ENCODE measurements at regions not wholly inside any gene's neighbourhood (a gene's known extent, or its start where the extent isn't known, plus 50 kb on each side); places are given as distances from the start of the nearest gene placed in this dataset.

DNA sequence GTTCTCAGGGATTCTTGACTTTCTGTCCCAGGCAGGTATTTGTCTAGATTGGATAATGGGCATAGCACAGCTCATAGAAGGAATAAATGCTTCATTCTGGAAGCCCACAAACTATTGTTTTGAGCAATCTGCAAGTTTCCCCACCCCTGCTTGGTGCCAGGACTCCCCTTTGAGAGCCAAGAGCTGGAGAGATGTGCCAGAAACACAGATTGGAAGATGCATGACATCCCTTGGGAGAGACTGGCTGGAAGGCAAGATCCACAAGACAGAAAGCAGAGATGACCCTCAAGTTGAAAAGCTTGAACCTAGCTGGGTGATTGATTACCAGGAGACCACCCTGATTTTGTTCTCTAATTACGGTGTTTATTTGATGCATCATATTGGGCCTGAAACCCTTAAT is 89.2 kb upstream of the E2F8 start:
- Histone ChIP-seq H3K4me3 (ENCODE audit: low read depth, low read length) (no peak overlapping the region), H3K36me3 (replicated peaks) (no peaks in the 10 kb centered on the region), H3K27ac (no peak overlapping the region), H3K27me3 (replicated peaks) (peaks cover 13% of the 10 kb centered on the region)
- DNase-seq: no peak
- TF ChIP-seq, protein P1, sequence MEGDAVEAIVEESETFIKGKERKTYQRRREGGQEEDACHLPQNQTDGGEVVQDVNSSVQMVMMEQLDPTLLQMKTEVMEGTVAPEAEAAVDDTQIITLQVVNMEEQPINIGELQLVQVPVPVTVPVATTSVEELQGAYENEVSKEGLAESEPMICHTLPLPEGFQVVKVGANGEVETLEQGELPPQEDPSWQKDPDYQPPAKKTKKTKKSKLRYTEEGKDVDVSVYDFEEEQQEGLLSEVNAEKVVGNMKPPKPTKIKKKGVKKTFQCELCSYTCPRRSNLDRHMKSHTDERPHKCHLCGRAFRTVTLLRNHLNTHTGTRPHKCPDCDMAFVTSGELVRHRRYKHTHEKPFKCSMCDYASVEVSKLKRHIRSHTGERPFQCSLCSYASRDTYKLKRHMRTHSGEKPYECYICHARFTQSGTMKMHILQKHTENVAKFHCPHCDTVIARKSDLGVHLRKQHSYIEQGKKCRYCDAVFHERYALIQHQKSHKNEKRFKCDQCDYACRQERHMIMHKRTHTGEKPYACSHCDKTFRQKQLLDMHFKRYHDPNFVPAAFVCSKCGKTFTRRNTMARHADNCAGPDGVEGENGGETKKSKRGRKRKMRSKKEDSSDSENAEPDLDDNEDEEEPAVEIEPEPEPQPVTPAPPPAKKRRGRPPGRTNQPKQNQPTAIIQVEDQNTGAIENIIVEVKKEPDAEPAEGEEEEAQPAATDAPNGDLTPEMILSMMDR (IDR thresholded peaks at IDR 0.05; ENCODE audit: low read depth, low read length, missing control alignments): no peak
- in situ Hi-C loops (cut with HindIII; ENCODE audit: low pct_ligation_motif_present, low sequenced_read_pairs): no loop called here

- peaks cover 15% of the 10 kb centered on the region for H3K27me3 ChIP-seq (replicated peaks)
- H3K27ac ChIP-seq: no peak overlapping the region
- in situ Hi-C loops (cut with HindIII; ENCODE audit: low pct_ligation_motif_present, low sequenced_read_pairs): no loop called here
- TF ChIP-seq, protein P1 (IDR thresholded peaks at IDR 0.05; ENCODE audit: low read depth, low read length, missing control alignments): no peak
- H3K36me3 ChIP-seq (replicated peaks): no peaks in the 10 kb centered on the region
- DNase-seq: no peak
- no peak overlapping the region for H3K4me3 ChIP-seq (ENCODE audit: low read depth, low read length)
Measured at GRCh38 chr11:19328586-19329311, 88.0 kb upstream of the E2F8 start.

GRCh38 chr11:19327280-19327679 is 86.5 kb upstream of the E2F8 start:
- DNase-seq: no peak
- in situ Hi-C loops (cut with HindIII; ENCODE audit: low pct_ligation_motif_present, low sequenced_read_pairs): no loop called here
- no peak overlapping the region for H3K27ac ChIP-seq
- TF ChIP-seq, protein P1 (IDR thresholded peaks at IDR 0.05; ENCODE audit: low read depth, low read length, missing control alignments): no peak
- no peaks in the 10 kb centered on the region for H3K36me3 ChIP-seq (replicated peaks)
- H3K27me3 ChIP-seq (replicated peaks): peaks cover 22% of the 10 kb centered on the region
- no peak overlapping the region for H3K4me3 ChIP-seq (ENCODE audit: low read depth, low read length)

GRCh38 chr11:19326499-19326898 is 85.8 kb upstream of the E2F8 start:
- Histone ChIP-seq H3K27ac (no peak overlapping the region), H3K4me3 (ENCODE audit: low read depth, low read length) (no peak overlapping the region), H3K27me3 (replicated peaks) (peaks cover 23% of the 10 kb centered on the region), H3K36me3 (replicated peaks) (no peaks in the 10 kb centered on the region)
- no peak for DNase-seq
- in situ Hi-C loops (cut with HindIII; ENCODE audit: low pct_ligation_motif_present, low sequenced_read_pairs): no loop called here
- TF ChIP-seq, protein P1 (IDR thresholded peaks at IDR 0.05; ENCODE audit: low read depth, low read length, missing control alignments): peak; percentile 19

DNA sequence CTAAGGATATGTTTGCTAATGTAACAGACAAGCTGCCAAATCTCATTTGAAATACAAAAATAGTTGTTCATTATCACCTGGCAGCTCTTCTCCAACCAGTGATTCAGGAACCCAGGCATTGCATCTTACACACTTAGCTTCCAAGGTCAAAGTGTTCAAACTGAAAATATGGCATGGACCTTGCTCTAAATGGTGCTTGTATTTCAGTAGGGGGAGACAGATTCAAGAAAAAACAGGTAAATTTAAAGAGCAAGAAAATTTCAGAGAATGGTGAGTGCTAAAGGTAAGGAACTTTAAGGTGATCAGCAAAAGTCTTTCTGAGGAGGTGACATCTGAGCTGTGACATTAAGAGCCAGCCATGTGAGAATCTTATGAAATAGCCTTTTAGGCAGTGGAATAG is 82.8 kb upstream of the E2F8 start:
- peaks cover 15% of the 10 kb centered on the region for H3K27me3 ChIP-seq (replicated peaks)
- no peak overlapping the region for H3K27ac ChIP-seq
- in situ Hi-C loops (cut with HindIII; ENCODE audit: low pct_ligation_motif_present, low sequenced_read_pairs): loop anchor here (25.0 kb wide), 1 partner anchor 189 kb away; no protein-coding TSS in a partner anchor
- H3K4me3 ChIP-seq (ENCODE audit: low read depth, low read length): no peak overlapping the region
- no peak for DNase-seq
- TF ChIP-seq, protein P1 (IDR thresholded peaks at IDR 0.05; ENCODE audit: low read depth, low read length, missing control alignments): peak; percentile 36
- H3K36me3 ChIP-seq (replicated peaks): no peaks in the 10 kb centered on the region

DNA sequence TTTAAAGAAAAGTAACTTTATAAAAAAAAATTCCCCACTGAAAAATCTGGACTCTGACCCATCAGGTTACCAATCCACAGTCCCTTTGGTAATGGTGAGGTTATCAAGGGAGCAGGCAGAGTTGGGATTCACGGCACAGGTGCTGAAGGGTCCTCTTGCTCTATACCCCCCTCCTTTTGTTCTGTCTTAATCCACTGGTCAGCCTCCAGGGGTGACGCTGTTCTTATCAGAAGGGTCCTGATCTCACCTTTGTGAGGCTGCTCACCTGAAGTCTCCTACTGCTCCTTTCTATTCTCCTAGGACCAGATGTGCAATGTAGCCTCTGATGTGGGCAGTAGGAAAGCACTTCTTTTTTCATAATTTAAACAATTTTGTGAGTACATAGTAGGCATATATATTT is 80.6 kb upstream of the E2F8 start:
- TF ChIP-seq, protein P1 (IDR thresholded peaks at IDR 0.05; ENCODE audit: low read depth, low read length, missing control alignments): no peak
- H3K36me3 ChIP-seq (replicated peaks): no peaks in the 10 kb centered on the region
- no peak overlapping the region for H3K27ac ChIP-seq
- no peak overlapping the region for H3K4me3 ChIP-seq (ENCODE audit: low read depth, low read length)
- DNase-seq: no peak
- peaks cover 15% of the 10 kb centered on the region for H3K27me3 ChIP-seq (replicated peaks)
- in situ Hi-C loops (cut with HindIII; ENCODE audit: low pct_ligation_motif_present, low sequenced_read_pairs): loop anchor here (25.0 kb wide), 1 partner anchor 191 kb away; no protein-coding TSS in a partner anchor

Data from brain microvascular endothelial cell (primary cell).